GM21717 (cell line): ENCODE measurements at regions not wholly inside any gene's neighbourhood (a gene's known extent, or its start where the extent isn't known, plus 50 kb on each side); places are given as distances from the start of the nearest gene placed in this dataset.
"Not testable (repeated sequence)": the region's sequence is repeated elsewhere in the genome, so short reads cannot be mapped to it uniquely, and the experiment has no call there.

ENCODE experiments used
- ATAC-seq: cut with Tn5 transposase; IDR thresholded peaks from one replicate; pipeline ENCODE4 v1.9.1; 2021; ENCODE audit warnings: mild to moderate bottlenecking, moderate library complexity; ENCODE audit not compliant: unreplicated experiment

DNA sequence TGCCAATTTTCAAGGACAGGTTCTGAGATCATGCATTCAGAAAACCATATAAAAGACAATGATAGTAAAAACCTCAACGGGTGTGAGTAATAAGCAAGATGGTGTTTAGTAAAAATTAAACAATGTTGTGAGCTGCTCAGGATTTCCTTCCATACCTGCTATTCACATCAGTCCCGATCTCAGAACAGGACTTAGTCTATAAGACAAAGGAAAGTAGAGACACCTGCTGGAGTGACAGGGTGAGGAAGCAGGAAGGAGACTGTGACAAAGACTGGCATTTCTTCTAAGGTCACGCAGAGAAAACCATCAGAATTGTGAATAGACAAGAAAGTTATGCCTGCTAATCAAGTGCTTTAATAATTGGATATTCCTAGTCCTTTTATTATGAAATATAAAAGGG is 648.0 kb downstream of the DACH1 start:
- ATAC-seq: no peak

GRCh38 chr13:71217827-71218226 is 649.2 kb downstream of the DACH1 start:
- no peak for ATAC-seq

GRCh38 chr13:71214821-71215220 is 652.2 kb downstream of the DACH1 start:
- no peak for ATAC-seq

GRCh38 chr13:71214357-71214756 is 652.6 kb downstream of the DACH1 start:
- no peak for ATAC-seq

DNA sequence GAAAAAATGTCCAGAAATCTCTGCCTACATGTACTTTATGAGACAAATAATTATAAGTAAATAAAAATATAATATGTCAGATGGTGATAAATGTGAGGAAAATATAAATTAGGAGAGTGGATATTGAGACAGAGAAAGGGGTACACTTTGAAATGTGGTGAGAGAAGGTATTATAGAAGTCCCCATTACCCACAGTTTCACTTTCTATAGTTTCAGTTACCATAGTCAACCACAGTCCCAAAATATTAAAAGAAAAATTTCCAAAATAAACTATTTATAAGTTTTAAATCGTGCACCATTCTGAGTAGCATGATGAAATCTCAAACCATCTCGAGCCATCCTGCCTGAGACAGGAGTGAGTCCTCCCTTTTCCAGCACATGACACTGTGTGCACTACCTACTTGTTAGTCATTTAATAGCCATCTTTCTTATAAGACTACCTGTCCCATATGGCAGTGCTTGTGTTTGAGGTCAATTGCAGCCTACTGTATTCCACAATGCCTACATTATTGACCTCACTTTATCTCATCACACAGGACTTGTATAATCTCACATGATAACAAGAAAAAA is 653.7 kb downstream of the DACH1 start:
- ATAC-seq: no peak

DNA sequence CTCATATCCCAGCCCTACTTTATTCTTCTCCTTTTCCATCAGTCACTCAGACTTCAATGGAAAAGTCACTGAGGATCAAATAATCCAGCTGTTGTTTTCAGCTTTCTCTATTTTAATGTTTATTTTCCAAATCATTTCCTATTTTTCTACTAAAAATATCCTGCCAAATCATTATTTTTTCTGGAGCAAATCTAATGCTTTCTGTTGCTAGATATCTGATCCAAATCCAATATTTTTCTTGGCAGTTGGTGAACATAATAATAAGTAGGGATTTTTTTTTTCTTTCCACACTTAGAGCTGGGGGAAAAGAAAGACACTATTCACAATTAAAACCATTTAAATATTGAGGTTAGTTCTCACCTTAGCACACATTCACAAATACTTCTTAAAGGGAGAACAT is 656.1 kb downstream of the DACH1 start:
- ATAC-seq: no peak

DNA sequence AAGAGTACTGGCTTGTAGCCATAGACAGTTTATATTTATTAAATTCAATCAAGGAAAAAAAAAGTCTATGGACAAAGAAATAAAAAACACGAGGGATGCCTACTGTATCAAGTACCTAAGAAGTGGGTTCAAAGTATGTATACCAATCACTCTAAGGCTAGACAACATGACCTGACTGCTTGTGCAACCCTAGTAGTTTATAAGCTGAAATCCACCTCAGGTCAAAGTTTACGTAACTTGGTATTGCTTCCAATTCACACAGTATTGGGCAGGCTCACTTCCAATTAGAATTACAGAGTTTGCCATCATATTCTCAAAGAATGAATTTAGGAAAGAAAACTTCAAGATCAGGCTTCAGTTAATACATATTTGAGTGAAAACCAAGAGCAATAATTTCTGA is 657.8 kb downstream of the DACH1 start:
- ATAC-seq: no peak

DNA sequence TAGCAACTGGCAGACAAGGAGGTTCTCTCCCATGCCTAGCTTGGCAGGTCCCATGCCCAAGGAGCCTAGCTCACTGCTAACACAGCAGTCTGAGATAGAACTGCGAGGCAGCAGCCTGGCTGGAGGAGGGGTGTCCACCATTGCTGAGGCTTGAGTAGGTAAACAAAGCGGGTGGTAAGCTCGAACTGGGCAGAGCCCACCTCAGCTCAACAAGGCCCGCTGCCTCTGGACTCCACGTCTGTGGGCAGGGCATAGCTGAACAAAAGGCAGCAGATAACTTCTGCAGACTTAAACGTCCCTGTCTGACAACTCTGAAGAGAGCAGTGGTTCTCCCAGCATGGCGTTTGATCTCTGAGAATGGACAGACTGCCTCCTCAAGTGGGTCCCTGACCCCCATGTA is 682.4 kb downstream of the DACH1 start:
- ATAC-seq: not testable (repeated sequence)

DNA sequence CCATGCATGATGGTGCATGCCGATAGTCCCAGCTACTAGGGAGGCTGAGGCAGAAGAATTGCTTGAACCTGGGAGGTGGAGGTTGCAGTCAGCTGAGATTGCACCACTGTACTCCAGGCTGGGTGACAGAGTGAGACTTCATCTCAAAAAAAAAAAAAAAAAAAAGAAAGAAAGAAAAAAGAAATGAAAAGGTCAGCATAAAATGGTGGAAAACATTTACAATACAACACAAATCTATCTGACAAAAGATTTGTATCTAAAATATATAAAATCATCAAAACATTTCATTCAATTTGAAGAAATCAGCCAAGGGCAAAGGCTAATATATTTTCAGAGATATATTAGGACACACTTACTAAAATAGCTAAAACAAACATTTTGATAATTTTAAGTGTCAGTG is 683.7 kb downstream of the DACH1 start:
- ATAC-seq: not testable (repeated sequence)

DNA sequence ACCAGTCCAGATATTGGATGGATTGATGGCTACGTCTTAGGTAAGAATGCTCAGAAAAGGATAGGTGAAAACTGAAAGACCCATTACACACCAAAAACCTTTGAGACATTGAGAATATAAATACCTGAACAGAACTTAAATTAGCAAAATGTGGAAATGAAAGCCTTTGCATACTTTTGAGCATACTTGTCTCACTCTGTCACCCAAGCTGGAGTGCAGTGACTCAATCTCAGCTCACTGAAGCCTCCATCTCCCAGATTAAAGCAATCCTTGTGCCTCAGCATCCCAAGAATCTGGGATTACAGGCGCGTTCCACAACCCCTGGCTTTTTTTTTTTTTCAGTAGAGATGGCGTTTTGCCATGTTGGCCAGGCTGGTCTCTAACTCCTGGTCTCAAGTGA is 695.3 kb downstream of the DACH1 start:
- ATAC-seq: no peak

DNA sequence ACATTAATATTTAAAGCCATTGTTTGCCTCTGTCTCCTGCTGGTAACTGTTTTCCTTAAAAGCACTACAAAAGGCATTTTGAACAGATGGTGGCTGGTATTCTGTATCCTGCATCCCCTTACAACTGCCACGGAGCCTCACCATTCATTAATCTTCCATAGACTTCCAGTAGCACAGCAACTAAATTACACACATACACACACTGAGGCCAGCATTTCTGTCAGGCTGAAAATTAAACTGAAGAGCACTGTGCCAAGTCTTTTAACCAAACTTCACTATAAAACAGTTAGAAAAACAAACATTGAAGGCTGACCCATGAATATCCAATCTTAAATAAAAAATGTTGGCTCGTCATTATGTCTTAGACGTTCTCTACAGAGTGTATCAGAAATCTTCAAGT is 697.8 kb downstream of the DACH1 start:
- ATAC-seq: no peak

DNA sequence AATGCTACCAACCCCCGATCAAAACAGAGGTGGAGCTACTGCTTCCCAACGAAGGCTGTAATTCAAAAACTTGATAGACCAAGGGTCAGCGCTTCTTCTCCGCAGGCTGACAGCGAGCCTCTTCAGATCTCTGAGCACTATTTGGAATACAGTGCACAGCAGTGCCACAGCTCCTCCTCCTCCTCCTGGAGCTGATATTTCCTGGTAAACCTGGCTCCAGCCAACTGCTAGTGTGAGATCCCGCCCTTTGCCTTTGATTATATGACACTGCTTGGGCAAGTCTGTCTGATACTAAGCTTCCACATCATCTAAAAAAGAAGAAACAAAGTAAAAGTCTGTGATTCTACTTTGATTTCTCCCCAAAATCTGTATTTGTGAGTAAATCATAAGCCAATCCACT is 710.5 kb downstream of the DACH1 start:
- ATAC-seq: no peak

DNA sequence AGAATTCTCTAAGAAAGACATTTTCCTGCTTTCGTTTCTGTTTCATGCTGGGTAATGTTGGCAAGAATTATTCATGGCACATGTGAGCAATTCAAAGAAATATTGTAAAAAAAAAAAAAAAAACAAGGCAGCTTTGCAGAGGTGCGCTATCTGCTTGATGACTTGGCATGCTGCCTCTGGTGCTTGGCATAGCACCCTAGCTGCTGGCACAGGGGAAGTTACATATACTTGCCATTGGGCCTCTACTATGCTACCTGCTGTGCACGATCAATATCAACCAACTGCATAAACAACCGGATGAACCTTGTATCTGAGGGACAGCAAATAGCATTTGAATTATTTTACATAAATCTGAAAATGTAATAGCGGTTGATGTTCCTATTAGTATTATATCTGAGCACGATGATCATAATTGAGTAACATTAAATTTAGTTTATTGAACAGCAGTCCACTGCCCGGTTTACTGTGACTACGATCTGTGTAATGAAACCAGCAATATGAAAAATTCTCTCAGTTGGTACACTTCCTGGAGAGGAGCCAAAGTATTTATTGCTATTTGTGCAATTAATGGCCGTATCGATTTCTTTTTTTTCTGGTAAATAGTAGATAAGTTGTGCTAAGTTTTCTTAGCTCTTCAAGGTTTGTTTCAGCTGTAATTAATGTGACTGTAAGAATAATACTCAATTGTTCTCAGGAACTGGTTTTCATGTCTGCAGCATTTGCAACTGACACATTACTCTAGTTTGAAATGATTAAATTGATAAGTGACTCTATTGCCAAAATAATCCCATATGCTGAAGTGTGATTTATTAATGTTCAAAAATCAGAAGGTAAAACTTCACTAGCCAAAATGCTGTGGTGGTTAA is 717.3 kb downstream of the DACH1 start:
- no peak for ATAC-seq

DNA sequence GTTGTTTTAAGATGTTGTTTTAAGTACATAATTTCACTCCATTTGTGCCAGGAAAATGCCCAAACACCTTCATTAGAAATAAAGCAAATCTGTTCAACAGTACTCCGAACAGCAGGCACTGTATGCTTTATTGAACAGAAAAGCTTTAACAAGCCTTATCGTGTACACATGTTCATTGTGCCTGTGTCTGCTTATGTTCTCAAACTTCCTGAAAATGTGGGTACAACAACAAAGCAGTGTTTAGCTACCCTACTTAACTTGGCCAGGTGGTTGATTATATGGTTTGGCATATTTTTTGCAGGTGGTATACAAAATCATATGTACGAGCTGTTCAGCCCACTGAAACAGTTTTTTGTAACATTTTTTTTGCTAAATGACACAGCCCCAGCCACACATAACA is 718.0 kb downstream of the DACH1 start:
- no peak for ATAC-seq

DNA sequence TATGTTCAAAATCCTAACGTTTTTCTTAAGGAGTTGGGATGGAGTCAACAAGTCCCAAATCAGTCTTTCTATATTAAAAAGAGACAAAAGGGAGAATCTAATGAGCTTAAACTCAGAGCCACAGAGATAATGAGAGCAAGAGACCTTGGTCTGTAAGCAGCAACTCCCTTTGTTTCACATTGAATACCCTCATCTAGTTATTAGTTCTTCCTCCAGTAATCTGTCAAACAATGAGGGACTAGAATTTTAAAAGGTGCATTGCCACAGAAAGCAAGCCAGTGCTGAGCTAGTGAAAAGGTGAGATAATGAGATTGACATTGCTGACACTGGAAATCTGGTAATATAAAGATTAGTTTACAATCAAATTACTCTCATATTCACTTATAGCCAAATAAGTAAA is 718.6 kb downstream of the DACH1 start:
- ATAC-seq: no peak

DNA sequence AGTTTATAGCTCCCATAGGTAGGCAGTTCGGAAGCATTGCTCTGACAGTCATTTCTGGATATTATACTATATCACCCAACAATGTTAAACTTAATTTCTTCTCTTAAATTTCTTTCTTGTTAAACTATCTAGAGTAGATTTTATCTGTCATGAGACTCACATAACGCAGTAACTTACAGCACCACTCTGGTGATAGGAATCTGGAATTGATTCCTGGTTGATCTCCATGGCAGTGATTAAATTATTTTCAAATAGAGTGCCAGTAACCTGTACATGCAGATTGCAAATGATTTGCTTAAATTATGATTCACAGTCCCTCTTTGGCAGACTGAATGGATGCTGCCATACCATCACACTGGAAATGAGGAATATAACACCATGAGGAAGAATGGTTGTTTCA is 722.1 kb downstream of the DACH1 start:
- no peak for ATAC-seq

- ATAC-seq: no peak
These were observed 729.9 kb downstream of the DACH1 start for GRCh38 chr13:71137101-71137500.

- no peak for ATAC-seq
These were observed 742.8 kb downstream of the DACH1 start for GRCh38 chr13:71124230-71124629.

GRCh38 chr13:71118779-71119364 is 748.1 kb downstream of the DACH1 start:
- no peak for ATAC-seq

- ATAC-seq: no peak
These were observed 749.1 kb downstream of the DACH1 start for GRCh38 chr13:71117920-71118319.

- no peak for ATAC-seq
These were observed 751.7 kb downstream of the DACH1 start for GRCh38 chr13:71115301-71115700.

DNA sequence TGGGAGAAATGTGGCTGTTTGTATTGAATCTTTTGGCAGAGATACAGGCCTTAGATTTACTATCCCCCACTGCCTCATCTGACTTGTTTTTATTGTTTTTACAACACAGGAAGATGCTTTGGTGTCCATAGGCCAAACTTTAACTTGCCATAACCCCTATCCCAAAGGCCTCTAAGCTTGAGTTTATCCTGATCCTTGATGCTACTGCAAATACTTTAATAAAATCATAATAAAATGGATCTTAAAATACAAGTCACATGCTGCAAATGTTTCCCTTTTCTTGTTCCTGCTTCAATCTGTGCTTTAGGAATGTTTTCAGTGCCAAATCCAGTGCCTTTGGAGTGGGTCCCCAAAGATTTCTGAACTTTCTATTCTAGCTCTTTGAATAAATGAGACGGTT is 770.6 kb downstream of the DACH1 start:
- ATAC-seq: no peak
